Fibroblast of lung (primary cell): ENCODE measurements at regions not wholly inside any gene's neighbourhood (a gene's known extent, or its start where the extent isn't known, plus 50 kb on each side); places are given as distances from the start of the nearest gene placed in this dataset.

Experiments used
- DNase-seq, 2 donors: peaks; one replicate each; pipeline versions ENCODE4 v3.0.0 to v3.0.0-alpha.2; 2010; ENCODE audit warnings: low read depth in 2 of 2
- H2AFZ ChIP-seq: 2 replicates; pipeline ENCODE4 v1.5.1; 2012; ENCODE audit warnings: low read length, control low read depth, inconsistent platforms
- H3K27ac ChIP-seq: 2 replicates; pipeline ENCODE4 v1.5.1; 2011; ENCODE audit warnings: low read length, control low read depth; ENCODE audit not compliant: insufficient read depth
- H3K27me3 ChIP-seq: 2 replicates; pipeline ENCODE4 v1.5.1; 2011; ENCODE audit warnings: mild to moderate bottlenecking, low read length; ENCODE audit not compliant: control insufficient read depth, insufficient read depth
- H3K36me3 ChIP-seq: 2 replicates; pipeline ENCODE4 v1.5.1; 2011; ENCODE audit warnings: low read length; ENCODE audit not compliant: control insufficient read depth, insufficient read depth
- H3K4me1 ChIP-seq: 2 replicates; pipeline ENCODE4 v1.5.1; 2011; ENCODE audit warnings: low read length; ENCODE audit not compliant: control insufficient read depth, insufficient read depth; ENCODE audit errors: extremely low read depth
- H3K4me2 ChIP-seq: 2 replicates; pipeline ENCODE4 v1.5.1; 2011; ENCODE audit warnings: low read length, control low read depth; ENCODE audit not compliant: insufficient read depth; ENCODE audit errors: extremely low read depth
- H3K4me3 ChIP-seq, 4 experiments: fragments of 200-600 bp in 1 of 4; sonication (generic) in 1 of 4; replicated peaks in 1 of 4; 2 replicates each; pipeline ENCODE4 v1.5.1; 2011 to 2016; ENCODE audit warnings: low read length in 4 of 4, low read depth in 3 of 4, mild to moderate bottlenecking in 3 of 4, control low read depth in 2 of 4, inconsistent platforms in 1 of 4, mixed read lengths in 1 of 4; ENCODE audit not compliant: insufficient read depth in 1 of 4; ENCODE audit errors: control extremely low read depth in 1 of 4
- H3K79me2 ChIP-seq: 2 replicates; pipeline ENCODE4 v1.5.1; 2012; ENCODE audit warnings: mild to moderate bottlenecking, low read length, inconsistent platforms; ENCODE audit not compliant: control insufficient read depth, insufficient read depth
- H3K9ac ChIP-seq: 2 replicates; pipeline ENCODE4 v1.5.1; 2011; ENCODE audit warnings: mild to moderate bottlenecking, low read length, control low read depth; ENCODE audit not compliant: insufficient read depth
- H3K9me3 ChIP-seq: 2 replicates; pipeline ENCODE4 v1.5.1; 2012; ENCODE audit warnings: low read depth, low read length; ENCODE audit not compliant: control insufficient read depth, insufficient read depth
- H4K20me1 ChIP-seq: 2 replicates; pipeline ENCODE4 v1.5.1; 2011; ENCODE audit warnings: low read length; ENCODE audit not compliant: control insufficient read depth, insufficient read depth; ENCODE audit errors: extremely low read depth
- EZH2 ChIP-seq: IDR thresholded peaks from 2 replicates; pipeline ENCODE4 v1.5.1; 2012; ENCODE audit warnings: low read length, control low read depth, mild to moderate bottlenecking; ENCODE audit errors: missing control alignments
- TF ChIP-seq, protein P1 (sequence below), 2 donors: IDR thresholded peaks in 1 of 2; conservative IDR thresholded peaks in 1 of 2; 1 replicate in 1 of 2; 2 replicates in 1 of 2; pipeline ENCODE4 v1.5.1; 2011 to 2012; ENCODE audit warnings: low read length in 2 of 2, control low read depth in 1 of 2, inconsistent platforms in 1 of 2, low read depth in 1 of 2, mild to moderate bottlenecking in 1 of 2

DNA sequence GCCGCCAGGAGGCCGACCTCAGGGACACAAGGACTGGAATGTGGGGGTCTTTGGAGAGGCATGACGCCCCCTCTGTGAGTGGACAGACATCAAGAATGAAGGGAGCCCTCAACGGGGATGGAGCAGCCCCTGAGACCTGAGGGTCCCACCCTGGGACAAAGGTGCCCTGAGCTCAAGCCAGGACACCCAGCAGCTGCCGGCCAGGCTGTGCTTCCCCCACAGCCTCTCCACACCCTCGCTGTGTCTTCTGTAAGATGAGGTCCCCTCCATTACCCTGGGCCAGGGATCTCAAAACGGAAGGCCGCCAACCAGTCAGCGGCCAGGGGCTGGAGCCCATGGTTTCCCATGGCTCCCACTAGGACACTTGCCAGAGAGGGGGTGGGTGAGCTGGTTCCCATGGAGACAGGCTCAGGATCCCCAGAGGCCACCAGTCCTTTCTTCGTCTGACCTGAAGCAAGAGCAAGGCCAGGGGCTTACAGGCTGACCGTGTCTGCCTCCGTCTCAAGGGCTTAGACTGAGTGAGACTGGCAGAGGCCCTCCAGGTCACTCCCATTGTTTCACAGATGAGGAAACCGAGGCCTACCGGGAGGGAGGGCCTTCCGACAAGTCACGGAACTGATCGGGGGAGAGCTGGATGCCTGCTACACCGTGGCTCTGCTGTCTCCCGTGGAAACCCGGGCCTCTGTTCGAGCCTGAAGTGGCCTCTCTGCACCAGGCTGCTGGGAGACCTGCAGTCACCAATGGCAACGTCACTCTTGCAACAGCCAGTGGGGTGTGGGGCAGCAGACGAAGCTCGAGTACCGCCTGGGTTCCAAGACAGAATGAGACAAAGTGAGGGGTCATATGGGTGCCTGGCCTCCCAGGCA, 91.7 kb upstream of the DIO3 start:
- H3K4me3 ChIP-seq, result no peak overlapping the region
- no peaks in the 10 kb centered on the region for H4K20me1 ChIP-seq
- H3K4me1 ChIP-seq, result no peaks in the 10 kb centered on the region
- no peak overlapping the region for H3K4me2 ChIP-seq
- DNase-seq, result no peak
- H3K27me3 ChIP-seq, result no peaks in the 10 kb centered on the region
- H2AFZ ChIP-seq, result no peak overlapping the region
- TF ChIP-seq, protein P1, sequence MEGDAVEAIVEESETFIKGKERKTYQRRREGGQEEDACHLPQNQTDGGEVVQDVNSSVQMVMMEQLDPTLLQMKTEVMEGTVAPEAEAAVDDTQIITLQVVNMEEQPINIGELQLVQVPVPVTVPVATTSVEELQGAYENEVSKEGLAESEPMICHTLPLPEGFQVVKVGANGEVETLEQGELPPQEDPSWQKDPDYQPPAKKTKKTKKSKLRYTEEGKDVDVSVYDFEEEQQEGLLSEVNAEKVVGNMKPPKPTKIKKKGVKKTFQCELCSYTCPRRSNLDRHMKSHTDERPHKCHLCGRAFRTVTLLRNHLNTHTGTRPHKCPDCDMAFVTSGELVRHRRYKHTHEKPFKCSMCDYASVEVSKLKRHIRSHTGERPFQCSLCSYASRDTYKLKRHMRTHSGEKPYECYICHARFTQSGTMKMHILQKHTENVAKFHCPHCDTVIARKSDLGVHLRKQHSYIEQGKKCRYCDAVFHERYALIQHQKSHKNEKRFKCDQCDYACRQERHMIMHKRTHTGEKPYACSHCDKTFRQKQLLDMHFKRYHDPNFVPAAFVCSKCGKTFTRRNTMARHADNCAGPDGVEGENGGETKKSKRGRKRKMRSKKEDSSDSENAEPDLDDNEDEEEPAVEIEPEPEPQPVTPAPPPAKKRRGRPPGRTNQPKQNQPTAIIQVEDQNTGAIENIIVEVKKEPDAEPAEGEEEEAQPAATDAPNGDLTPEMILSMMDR (conservative IDR thresholded peaks at IDR 0.05 in 1 of 2, IDR thresholded peaks at IDR 0.05 in 1 of 2; ENCODE audit: low read depth in 1 of 2, low read length in 2 of 2), result no peak
- TF ChIP-seq EZH2, result no peak
- no peak overlapping the region for H3K27ac ChIP-seq
- H3K9me3 ChIP-seq, result no peaks in the 10 kb centered on the region
- no peaks in the 10 kb centered on the region for H3K36me3 ChIP-seq
- H3K79me2 ChIP-seq, result no peaks in the 10 kb centered on the region
- H3K9ac ChIP-seq, result no peak overlapping the region

DNA sequence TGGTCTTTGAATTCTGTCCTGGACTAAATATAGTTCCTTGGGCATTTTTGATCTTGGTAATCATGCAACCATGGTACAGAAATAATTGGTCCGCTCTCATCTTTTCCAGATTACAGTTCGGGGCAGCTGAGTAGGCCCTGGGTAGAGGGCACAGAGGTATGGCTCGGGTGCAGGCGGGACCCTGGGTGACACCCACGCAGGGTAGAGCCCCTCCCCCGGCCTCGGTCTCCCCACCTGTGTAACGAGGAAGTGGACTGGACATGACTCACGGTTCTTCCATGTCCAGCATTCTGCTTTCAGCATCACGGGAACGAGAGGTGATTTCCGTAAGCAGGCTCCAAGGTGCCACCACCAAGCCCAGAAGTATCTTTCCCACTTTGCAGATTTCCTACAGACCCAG, 91.0 kb upstream of the DIO3 start:
- Histone ChIP-seq H4K20me1 (no peaks in the 10 kb centered on the region), H3K4me2 (no peak overlapping the region), H3K4me1 (no peaks in the 10 kb centered on the region), H3K36me3 (no peaks in the 10 kb centered on the region), H3K27me3 (no peaks in the 10 kb centered on the region), H3K79me2 (no peaks in the 10 kb centered on the region), H3K27ac (no peak overlapping the region), H3K9ac (no peak overlapping the region), H3K4me3 (no peak overlapping the region), H3K9me3 (no peaks in the 10 kb centered on the region), H2AFZ (no peak overlapping the region)
- DNase-seq, result no peak
- no peak for TF ChIP-seq EZH2
- TF ChIP-seq, protein P1 (conservative IDR thresholded peaks at IDR 0.05 in 1 of 2, IDR thresholded peaks at IDR 0.05 in 1 of 2; ENCODE audit: low read depth in 1 of 2, low read length in 2 of 2), result no peak

DNA sequence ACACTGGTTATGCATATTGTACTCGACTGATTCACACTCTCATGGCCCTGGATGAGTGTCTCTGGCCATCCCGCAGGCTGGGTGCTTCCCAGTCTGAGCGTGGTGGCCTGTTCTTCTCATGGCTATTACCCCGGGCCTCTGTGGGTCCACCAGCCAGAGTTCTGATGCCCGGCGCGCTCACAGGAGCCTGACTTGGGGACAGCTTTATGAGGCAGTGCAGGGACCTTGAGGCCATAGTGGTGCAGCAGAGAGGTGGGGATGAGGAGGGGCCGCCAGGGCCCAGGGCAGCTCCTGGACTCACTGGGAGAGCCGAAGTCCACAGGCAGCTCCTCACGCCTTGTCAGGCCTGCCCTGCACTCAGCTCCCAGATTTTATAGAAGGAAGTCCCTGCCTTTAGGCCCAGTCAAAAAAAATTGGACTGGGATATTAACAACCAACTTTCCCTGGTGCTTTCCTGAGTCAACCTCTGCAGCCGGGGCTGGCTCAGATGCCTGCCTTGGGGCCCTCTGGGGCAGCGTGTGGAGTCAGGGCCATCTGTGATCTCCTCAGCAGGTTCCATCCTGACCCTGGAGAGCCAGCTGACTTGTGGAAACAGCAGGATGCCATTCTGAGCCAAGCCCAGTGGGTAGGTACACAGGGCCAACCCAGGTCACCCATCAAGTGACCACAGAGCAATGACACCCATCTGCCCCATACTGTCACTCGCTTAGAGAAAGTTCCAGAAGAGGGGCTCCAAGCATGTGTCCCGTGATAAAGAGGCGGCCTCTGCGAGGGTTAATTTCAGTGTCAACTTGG, 89.4 kb upstream of the DIO3 start:
- no peaks in the 10 kb centered on the region for H3K79me2 ChIP-seq
- H3K4me3 ChIP-seq, result no peak overlapping the region
- no peak overlapping the region for H3K9ac ChIP-seq
- no peak overlapping the region for H2AFZ ChIP-seq
- no peak overlapping the region for H3K27ac ChIP-seq
- H3K4me1 ChIP-seq, result peaks cover 4% of the 10 kb centered on the region
- H3K9me3 ChIP-seq, result no peaks in the 10 kb centered on the region
- no peak overlapping the region for H3K4me2 ChIP-seq
- DNase-seq, result no peak
- no peaks in the 10 kb centered on the region for H3K27me3 ChIP-seq
- H4K20me1 ChIP-seq, result no peaks in the 10 kb centered on the region
- TF ChIP-seq, protein P1 (conservative IDR thresholded peaks at IDR 0.05 in 1 of 2, IDR thresholded peaks at IDR 0.05 in 1 of 2; ENCODE audit: low read depth in 1 of 2, low read length in 2 of 2), result no peak
- no peak for TF ChIP-seq EZH2
- no peaks in the 10 kb centered on the region for H3K36me3 ChIP-seq
